ENCODE measurements at regions not wholly inside any gene's neighbourhood (a gene's known extent, or its start where the extent isn't known, plus 50 kb on each side); places are given as distances from the start of the nearest gene placed in this dataset.

GRCh38 chr14:62270236-62270635 is 508.0 kb downstream of the SNAPC1 start:
- DNase-seq = no peak
- in situ Hi-C loops (cut with HindIII; ENCODE audit: low pct_ligation_motif_present, low pct_unique_long_range_greater_than_20kb, low sequenced_read_pairs) = no loop called here

GRCh38 chr14:62280366-62280765 is 518.1 kb downstream of the SNAPC1 start:
- in situ Hi-C loops (cut with HindIII; ENCODE audit: low pct_ligation_motif_present, low pct_unique_long_range_greater_than_20kb, low sequenced_read_pairs) = no loop called here
- no peak for DNase-seq

- in situ Hi-C loops (cut with HindIII; ENCODE audit: low pct_ligation_motif_present, low pct_unique_long_range_greater_than_20kb, low sequenced_read_pairs) = no loop called here
- DNase-seq = no peak
These were observed 521.6 kb downstream of the SNAPC1 start for GRCh38 chr14:62283837-62284236.

DNA sequence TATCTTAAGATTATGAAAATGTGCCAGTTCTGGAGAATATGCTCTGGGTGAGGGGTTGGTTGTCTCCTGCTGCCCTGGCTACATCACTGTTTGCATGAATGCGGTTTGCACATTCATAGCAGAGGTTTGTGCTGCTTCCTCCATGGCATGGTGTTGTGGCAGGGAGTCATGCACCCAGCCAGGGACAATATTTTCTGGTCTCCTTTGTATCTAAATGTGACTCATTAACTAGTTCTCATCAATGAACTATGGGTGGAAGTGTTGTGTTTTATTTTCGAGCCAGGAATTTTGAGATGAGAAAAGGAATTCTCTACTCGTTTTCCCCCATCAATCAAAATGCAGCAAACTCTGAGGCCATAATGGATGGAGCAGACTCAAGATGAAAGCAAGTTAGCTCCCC is 527.3 kb downstream of the SNAPC1 start:
- in situ Hi-C loops (cut with HindIII; ENCODE audit: low pct_ligation_motif_present, low pct_unique_long_range_greater_than_20kb, low sequenced_read_pairs) = no loop called here
- DNase-seq = no peak

GRCh38 chr14:62301080-62301479 is 538.9 kb downstream of the SNAPC1 start:
- no peak for DNase-seq

DNA sequence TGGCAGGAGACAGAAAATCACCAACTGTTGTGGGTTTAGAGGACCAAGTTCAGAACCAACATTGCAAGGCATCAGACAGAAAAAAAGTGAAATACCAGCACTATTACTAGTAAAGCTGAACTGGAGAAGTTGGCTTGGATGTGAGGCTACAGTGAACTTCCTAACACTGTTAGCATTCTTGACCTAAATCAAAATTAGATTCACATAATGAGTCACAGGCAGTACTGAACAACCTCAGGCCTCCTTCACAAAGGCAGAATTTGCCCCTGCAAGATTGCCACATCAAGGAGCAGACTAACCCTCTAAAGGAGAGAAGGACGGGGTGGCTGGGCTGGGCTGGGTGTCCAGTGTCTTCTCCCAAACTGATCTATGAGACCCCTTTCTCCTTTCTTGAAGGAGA is 539.7 kb downstream of the SNAPC1 start:
- in situ Hi-C loops (cut with HindIII; ENCODE audit: low pct_ligation_motif_present, low pct_unique_long_range_greater_than_20kb, low sequenced_read_pairs) = no loop called here
- DNase-seq = no peak

More at GRCh38 chr14:62301080-62301479, 538.9 kb downstream of the SNAPC1 start:
- in situ Hi-C loops (cut with HindIII; ENCODE audit: low pct_ligation_motif_present, low pct_unique_long_range_greater_than_20kb, low sequenced_read_pairs) = no loop called here

GRCh38 chr14:62303437-62303836 is 541.2 kb downstream of the SNAPC1 start:
- in situ Hi-C loops (cut with HindIII; ENCODE audit: low pct_ligation_motif_present, low pct_unique_long_range_greater_than_20kb, low sequenced_read_pairs) = no loop called here
- no peak for DNase-seq

- no peak for DNase-seq
- in situ Hi-C loops (cut with HindIII; ENCODE audit: low pct_ligation_motif_present, low pct_unique_long_range_greater_than_20kb, low sequenced_read_pairs) = no loop called here
These were observed 542.0 kb downstream of the SNAPC1 start for GRCh38 chr14:62304257-62304656.

- in situ Hi-C loops (cut with HindIII; ENCODE audit: low pct_ligation_motif_present, low pct_unique_long_range_greater_than_20kb, low sequenced_read_pairs) = no loop called here
- DNase-seq = no peak
These were observed 545.6 kb downstream of the SNAPC1 start for GRCh38 chr14:62307844-62308243.

GRCh38 chr14:62308316-62308715 is 546.1 kb downstream of the SNAPC1 start:
- in situ Hi-C loops (cut with HindIII; ENCODE audit: low pct_ligation_motif_present, low pct_unique_long_range_greater_than_20kb, low sequenced_read_pairs) = no loop called here
- DNase-seq = no peak

GRCh38 chr14:62308891-62309290 is 546.7 kb downstream of the SNAPC1 start:
- in situ Hi-C loops (cut with HindIII; ENCODE audit: low pct_ligation_motif_present, low pct_unique_long_range_greater_than_20kb, low sequenced_read_pairs) = no loop called here
- no peak for DNase-seq

- in situ Hi-C loops (cut with HindIII; ENCODE audit: low pct_ligation_motif_present, low pct_unique_long_range_greater_than_20kb, low sequenced_read_pairs) = no loop called here
- no peak for DNase-seq
These were observed 551.0 kb downstream of the SNAPC1 start for GRCh38 chr14:62313212-62313611.

DNA sequence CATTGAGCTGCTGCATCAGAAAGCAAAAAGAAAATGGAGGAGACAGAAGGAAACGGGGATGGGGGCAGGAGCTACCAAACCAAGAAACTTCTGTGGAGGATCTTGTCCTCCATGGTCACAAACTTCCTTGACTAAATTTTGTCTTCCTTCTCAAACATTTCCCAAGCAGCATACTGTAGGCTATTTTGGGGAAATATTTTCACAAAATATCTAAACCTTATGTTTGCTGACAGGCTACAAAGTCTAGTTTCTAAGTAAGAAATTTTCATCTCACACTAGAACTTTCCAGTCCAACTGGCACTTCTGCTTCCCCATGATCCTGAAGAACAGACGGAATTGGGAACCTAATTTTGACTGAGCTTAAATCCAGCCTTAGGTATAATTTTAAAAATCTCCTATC is 552.0 kb downstream of the SNAPC1 start:
- in situ Hi-C loops (cut with HindIII; ENCODE audit: low pct_ligation_motif_present, low pct_unique_long_range_greater_than_20kb, low sequenced_read_pairs) = no loop called here

DNA sequence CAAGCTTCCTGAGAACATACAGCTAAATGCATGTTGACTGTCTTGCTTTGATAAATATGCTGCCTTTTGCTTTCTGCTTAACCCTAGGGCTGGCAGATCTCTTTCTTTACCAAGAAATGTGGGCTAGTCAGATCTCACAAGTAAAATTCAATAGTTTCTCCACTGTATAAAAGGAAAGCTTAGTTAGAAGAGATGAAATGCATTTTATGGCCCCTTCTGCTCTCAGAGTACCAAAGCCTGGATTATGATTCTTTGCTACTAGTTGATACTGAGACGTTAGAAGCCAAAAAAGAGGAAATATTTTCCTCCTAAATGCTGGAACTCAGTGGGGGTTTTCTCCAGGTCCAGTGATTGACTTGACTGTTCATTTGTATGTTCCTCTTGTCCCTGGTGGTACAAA is 552.7 kb downstream of the SNAPC1 start:
- in situ Hi-C loops (cut with HindIII; ENCODE audit: low pct_ligation_motif_present, low pct_unique_long_range_greater_than_20kb, low sequenced_read_pairs) = no loop called here

More for the DNA sequence above, 552.0 kb downstream of the SNAPC1 start:
- no peak for DNase-seq

GRCh38 chr14:62315631-62316030 is 553.4 kb downstream of the SNAPC1 start:
- DNase-seq = no peak
- in situ Hi-C loops (cut with HindIII; ENCODE audit: low pct_ligation_motif_present, low pct_unique_long_range_greater_than_20kb, low sequenced_read_pairs) = no loop called here

More for the DNA sequence above, 552.7 kb downstream of the SNAPC1 start:
- no peak for DNase-seq

GRCh38 chr14:62322216-62322615 is 560.0 kb downstream of the SNAPC1 start:
- DNase-seq = no peak
- in situ Hi-C loops (cut with HindIII; ENCODE audit: low pct_ligation_motif_present, low pct_unique_long_range_greater_than_20kb, low sequenced_read_pairs) = no loop called here

DNA sequence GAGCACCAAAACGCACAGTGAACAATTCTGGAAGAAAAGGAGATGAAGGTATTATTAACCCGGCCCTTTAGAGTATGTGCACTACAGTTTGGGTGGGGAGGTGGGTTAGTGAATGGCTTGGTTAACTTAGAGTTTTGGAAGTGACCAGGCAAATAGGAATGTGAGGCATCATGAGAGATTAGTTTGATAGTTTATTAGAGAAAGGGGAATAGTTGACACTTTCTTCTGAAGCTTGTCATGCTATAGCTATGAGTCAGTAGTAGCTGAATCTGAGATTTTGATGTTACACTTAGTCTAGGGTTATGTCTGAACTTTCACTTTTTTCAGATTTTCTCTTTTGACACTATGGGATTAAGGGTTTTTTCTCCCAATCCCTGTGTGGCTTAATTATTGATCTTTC is 567.2 kb downstream of the SNAPC1 start:
- DNase-seq = no peak
- in situ Hi-C loops (cut with HindIII; ENCODE audit: low pct_ligation_motif_present, low pct_unique_long_range_greater_than_20kb, low sequenced_read_pairs) = no loop called here

- no peak for DNase-seq
- in situ Hi-C loops (cut with HindIII; ENCODE audit: low pct_ligation_motif_present, low pct_unique_long_range_greater_than_20kb, low sequenced_read_pairs) = no loop called here
These were observed 585.4 kb downstream of the SNAPC1 start for GRCh38 chr14:62347562-62348011.

DNA sequence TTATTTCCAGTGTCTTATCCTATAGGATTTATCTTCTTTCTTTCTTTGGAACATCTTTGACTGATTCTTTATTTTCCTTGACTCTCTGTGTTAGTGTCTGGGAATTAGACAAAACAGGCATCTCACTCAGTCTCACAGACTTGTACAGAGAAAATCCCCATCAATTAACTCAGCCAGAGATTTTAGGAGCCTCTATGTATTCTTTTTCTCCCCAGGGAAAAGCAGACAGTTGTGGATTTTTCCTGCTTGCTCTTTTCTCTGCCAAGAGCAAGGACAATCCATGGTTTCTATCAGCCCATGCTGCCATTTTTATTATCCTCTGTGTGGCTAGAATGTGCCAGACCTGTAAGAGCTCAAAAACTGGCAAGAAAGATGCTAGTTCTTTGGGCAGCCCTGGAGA is 595.1 kb downstream of the SNAPC1 start:
- in situ Hi-C loops (cut with HindIII; ENCODE audit: low pct_ligation_motif_present, low pct_unique_long_range_greater_than_20kb, low sequenced_read_pairs) = no loop called here
- no peak for DNase-seq

DNA sequence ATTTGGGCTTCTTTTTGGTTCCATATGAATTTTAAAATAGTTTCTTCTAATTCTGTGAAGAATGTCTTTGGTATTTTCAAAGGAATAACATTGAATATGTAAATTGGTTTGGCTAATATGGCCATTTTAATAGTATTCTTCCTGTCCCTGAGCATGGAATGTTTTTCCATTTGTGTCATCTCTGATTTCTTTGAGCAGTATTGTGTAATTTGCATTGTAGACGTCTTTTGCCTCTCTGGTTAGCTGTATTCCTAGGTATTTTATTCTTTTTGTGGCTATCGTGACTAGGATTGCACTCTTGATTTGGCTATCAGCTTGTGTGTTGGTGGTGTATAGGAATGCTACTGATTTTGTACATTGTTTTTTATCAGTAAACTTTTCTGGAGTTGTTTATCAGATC is 601.9 kb downstream of the SNAPC1 start:
- DNase-seq = no peak
- in situ Hi-C loops (cut with HindIII; ENCODE audit: low pct_ligation_motif_present, low pct_unique_long_range_greater_than_20kb, low sequenced_read_pairs) = no loop called here

DNA sequence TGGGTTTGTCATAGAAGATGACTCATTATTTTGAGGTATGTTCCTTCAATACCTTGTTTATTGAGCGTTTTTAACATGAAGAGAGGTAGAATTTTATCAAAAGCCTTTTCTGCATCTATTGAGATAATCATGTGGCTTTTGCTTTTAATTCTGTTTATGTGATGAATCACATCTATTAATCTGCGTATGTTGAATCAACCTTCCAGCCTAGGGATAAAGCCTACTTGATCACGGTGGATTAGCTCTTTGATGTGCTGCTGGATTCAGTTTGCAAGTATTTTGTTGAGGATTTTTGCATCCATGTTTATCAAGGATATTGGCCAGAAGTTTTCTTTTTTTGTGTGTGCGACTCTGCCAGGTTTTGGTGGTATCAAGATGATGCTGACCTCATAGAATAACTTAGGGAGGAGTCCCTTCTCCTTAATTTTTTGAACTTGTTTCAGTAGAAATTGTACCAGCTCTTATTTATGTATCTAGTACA is 602.6 kb downstream of the SNAPC1 start:
- in situ Hi-C loops (cut with HindIII; ENCODE audit: low pct_ligation_motif_present, low pct_unique_long_range_greater_than_20kb, low sequenced_read_pairs) = no loop called here
- DNase-seq = no peak
